Hepatocyte (in vitro differentiated cells): ENCODE measurements at regions not wholly inside any gene's neighbourhood (a gene's known extent, or its start where the extent isn't known, plus 50 kb on each side); places are given as distances from the start of the nearest gene placed in this dataset.

Experiments used
- DNase-seq: peaks from one replicate; pipeline ENCODE4 v3.0.0-alpha.2; 2016; ENCODE audit warnings: low spot score
- H2AFZ ChIP-seq: fragments of 200-600 bp; sonication (generic); 2 replicates; pipeline ENCODE4 v1.6.0; 2016; ENCODE audit warnings: antibody characterized with exemption, mild to moderate bottlenecking
- H3K27ac ChIP-seq: fragments of 200-600 bp; sonication (generic); 2 replicates; pipeline ENCODE4 v1.5.1; 2016; ENCODE audit warnings: mild to moderate bottlenecking
- H3K27me3 ChIP-seq: fragments of 200-600 bp; sonication (generic); 2 replicates; pipeline ENCODE4 v1.6.1; 2016
- H3K36me3 ChIP-seq: fragments of 200-600 bp; sonication (generic); replicated peaks from 2 replicates; pipeline ENCODE4 v1.5.1; 2016; ENCODE audit warnings: low read depth; ENCODE audit not compliant: insufficient read depth
- H3K4me1 ChIP-seq: fragments of 200-600 bp; sonication (generic); 2 replicates; pipeline ENCODE4 v1.5.1; 2016; ENCODE audit warnings: mild to moderate bottlenecking, moderate library complexity; ENCODE audit not compliant: insufficient read depth
- H3K4me2 ChIP-seq: fragments of 200-600 bp; sonication (generic); 2 replicates; pipeline ENCODE4 v1.6.0; 2016
- H3K4me3 ChIP-seq: fragments of 200-600 bp; sonication (generic); 2 replicates; pipeline ENCODE4 v1.5.1; 2016; ENCODE audit warnings: mild to moderate bottlenecking
- H3K79me2 ChIP-seq: fragments of 200-600 bp; sonication (generic); 2 replicates; pipeline ENCODE4 v1.6.0; 2017; ENCODE audit warnings: mild to moderate bottlenecking
- H3K9me2 ChIP-seq: fragments of 200-600 bp; sonication (generic); replicated peaks from 2 replicates; pipeline ENCODE4 v1.6.0; 2017; ENCODE audit warnings: mild to moderate bottlenecking; ENCODE audit not compliant: insufficient read depth
- H3K9me3 ChIP-seq: fragments of 200-600 bp; sonication (generic); 2 replicates; pipeline ENCODE4 v1.5.1; 2016; ENCODE audit warnings: low read depth, mild to moderate bottlenecking
- H4K20me1 ChIP-seq: fragments of 200-600 bp; sonication (generic); 2 replicates; pipeline ENCODE4 v1.6.0; 2016; ENCODE audit warnings: mild to moderate bottlenecking; ENCODE audit not compliant: insufficient read depth, poor library complexity, severe bottlenecking
- EZH2 ChIP-seq: fragments of 200-600 bp; sonication (generic); IDR thresholded peaks from 2 replicates; pipeline ENCODE4 v1.6.1; 2016; ENCODE audit warnings: antibody characterized with exemption, mild to moderate bottlenecking, borderline replicate concordance
- EZH2phosphoT487 ChIP-seq: fragments of 200-600 bp; sonication (generic); IDR thresholded peaks from one replicate; pipeline ENCODE4 v1.6.1; 2018; ENCODE audit warnings: antibody characterized with exemption, mild to moderate bottlenecking, low read depth, moderate library complexity; ENCODE audit not compliant: unreplicated experiment, severe bottlenecking
- whole genome bisulfite sequencing: methylation state at CpG from one replicate; pipeline ENCODE4 v1.1.6; 2016; ENCODE audit warnings: low lambda C conversion rate; ENCODE audit errors: missing lambda C conversion rate; 5-methylcytosine and 5-hydroxymethylcytosine counted together
- TF ChIP-seq, protein P1 (sequence below): fragments of 200-600 bp; sonication (generic); IDR thresholded peaks from 2 replicates; pipeline ENCODE4 v1.5.1; 2016; ENCODE audit warnings: antibody characterized with exemption, mild to moderate bottlenecking; ENCODE audit not compliant: poor library complexity

DNA sequence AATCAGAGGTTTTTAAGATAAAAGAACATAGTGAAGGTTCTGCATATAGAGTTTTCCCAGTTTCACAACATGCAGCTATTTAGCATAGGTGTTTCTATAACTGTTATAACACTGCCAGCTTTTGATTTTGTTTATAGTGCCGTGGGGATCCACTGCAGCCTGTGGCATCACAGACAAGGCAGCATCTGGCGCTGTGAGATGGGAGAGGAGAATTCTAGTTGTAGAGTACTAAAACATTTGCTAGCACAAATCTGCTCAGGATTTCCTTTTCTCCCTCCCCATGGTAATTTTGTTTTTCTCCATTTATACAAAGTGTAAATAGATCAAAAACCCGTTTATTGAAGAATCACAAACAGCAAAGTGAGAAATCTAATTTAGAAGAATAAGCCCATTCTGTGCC lies 482.8 kb upstream of the NCAM2 start:
- H3K4me2 ChIP-seq: no peak overlapping the region
- H3K9me2 ChIP-seq: no peaks in the 10 kb centered on the region
- no peaks in the 10 kb centered on the region for H3K27me3 ChIP-seq
- no peaks in the 10 kb centered on the region for H4K20me1 ChIP-seq
- 73% methylated on average over 3 of the region's 3 CpGs for WGBS
- H3K4me3 ChIP-seq: no peak overlapping the region
- DNase-seq: no peak
- no peaks in the 10 kb centered on the region for H3K79me2 ChIP-seq
- no peak overlapping the region for H3K27ac ChIP-seq
- no peaks in the 10 kb centered on the region for H3K4me1 ChIP-seq
- no peaks in the 10 kb centered on the region for H3K9me3 ChIP-seq
- TF ChIP-seq, protein P1, sequence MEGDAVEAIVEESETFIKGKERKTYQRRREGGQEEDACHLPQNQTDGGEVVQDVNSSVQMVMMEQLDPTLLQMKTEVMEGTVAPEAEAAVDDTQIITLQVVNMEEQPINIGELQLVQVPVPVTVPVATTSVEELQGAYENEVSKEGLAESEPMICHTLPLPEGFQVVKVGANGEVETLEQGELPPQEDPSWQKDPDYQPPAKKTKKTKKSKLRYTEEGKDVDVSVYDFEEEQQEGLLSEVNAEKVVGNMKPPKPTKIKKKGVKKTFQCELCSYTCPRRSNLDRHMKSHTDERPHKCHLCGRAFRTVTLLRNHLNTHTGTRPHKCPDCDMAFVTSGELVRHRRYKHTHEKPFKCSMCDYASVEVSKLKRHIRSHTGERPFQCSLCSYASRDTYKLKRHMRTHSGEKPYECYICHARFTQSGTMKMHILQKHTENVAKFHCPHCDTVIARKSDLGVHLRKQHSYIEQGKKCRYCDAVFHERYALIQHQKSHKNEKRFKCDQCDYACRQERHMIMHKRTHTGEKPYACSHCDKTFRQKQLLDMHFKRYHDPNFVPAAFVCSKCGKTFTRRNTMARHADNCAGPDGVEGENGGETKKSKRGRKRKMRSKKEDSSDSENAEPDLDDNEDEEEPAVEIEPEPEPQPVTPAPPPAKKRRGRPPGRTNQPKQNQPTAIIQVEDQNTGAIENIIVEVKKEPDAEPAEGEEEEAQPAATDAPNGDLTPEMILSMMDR: no peak
- no peak for TF ChIP-seq EZH2phosphoT487
- TF ChIP-seq EZH2: no peak
- no peak overlapping the region for H2AFZ ChIP-seq
- no peaks in the 10 kb centered on the region for H3K36me3 ChIP-seq

DNA sequence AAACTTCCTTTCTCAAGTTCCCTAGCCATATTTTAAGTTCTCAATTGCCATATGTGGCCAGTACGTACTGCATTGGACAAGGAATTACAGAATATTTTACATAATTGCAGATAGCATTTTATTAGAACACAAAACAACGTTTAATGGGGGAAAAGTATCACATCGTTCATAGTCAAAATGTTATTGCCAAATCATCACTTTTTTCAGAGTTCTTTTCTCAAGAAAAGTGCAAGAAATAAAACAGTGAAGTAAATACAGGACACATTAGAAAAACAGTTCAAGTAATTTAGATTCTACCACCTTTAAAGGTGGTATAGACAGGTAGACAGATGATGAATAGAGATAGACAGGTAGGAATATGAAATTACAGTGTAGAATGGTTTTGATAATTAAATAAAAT lies 479.1 kb upstream of the NCAM2 start:
- Histone ChIP-seq H3K36me3 (no peaks in the 10 kb centered on the region), H3K27me3 (no peaks in the 10 kb centered on the region), H4K20me1 (no peaks in the 10 kb centered on the region), H3K4me2 (no peak overlapping the region), H2AFZ (no peak overlapping the region), H3K4me3 (no peak overlapping the region), H3K9me3 (no peaks in the 10 kb centered on the region), H3K9me2 (no peaks in the 10 kb centered on the region), H3K4me1 (no peaks in the 10 kb centered on the region), H3K27ac (no peak overlapping the region), H3K79me2 (no peaks in the 10 kb centered on the region)
- TF ChIP-seq EZH2phosphoT487: no peak
- TF ChIP-seq, protein P1: no peak
- TF ChIP-seq EZH2: no peak
- no peak for DNase-seq
- WGBS: 90% methylated on average over 3 of the region's 3 CpGs

DNA sequence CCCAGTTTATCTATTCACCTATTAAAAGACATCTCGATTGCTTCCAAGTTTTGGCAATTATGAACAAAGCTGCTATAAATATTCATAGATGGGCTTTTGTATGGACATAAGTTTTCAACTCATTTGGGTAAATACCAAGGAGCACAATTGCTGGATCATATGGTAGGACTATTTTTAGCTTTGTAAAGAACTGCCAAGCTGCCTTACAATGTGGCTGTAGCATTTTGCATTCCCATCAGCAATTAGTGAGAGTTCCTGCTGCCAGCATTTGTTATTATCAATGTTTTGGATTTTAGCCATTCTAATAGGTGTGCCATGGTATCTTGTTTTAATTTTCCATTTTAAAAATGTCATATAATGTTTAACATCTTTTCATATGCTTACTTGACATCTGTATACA lies 475.6 kb upstream of the NCAM2 start:
- Histone ChIP-seq H3K27me3 (no peaks in the 10 kb centered on the region), H3K9me2 (no peaks in the 10 kb centered on the region), H3K4me3 (no peak overlapping the region), H3K27ac (no peak overlapping the region), H3K4me1 (no peaks in the 10 kb centered on the region), H3K4me2 (no peak overlapping the region), H3K9me3 (no peaks in the 10 kb centered on the region), H2AFZ (no peak overlapping the region), H4K20me1 (no peaks in the 10 kb centered on the region), H3K36me3 (no peaks in the 10 kb centered on the region), H3K79me2 (no peaks in the 10 kb centered on the region)
- WGBS: 91% methylated on average over 1 of the region's 1 CpG
- no peak for DNase-seq
- TF ChIP-seq EZH2: no peak
- no peak for TF ChIP-seq EZH2phosphoT487
- TF ChIP-seq, protein P1: no peak

DNA sequence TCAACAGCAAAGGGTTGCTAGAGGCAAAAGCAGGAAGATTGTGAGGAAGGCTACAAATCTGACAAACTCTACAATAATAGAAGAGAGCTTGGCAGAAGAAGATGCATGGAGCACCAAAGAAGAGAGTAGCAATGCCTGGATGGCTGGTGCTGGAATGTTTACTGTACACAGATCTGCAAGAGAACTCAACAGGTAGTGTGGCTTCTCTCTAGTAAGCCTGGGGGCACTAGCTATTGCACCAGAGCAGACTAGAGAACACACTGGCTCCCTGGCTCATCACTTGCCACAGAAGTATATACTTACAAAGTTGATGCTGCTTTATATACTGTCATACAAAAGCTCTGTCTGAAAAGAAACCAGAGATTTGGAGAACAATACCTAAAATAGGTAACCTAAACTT lies 475.0 kb upstream of the NCAM2 start:
- Histone ChIP-seq H3K9me3 (no peaks in the 10 kb centered on the region), H3K4me2 (no peak overlapping the region), H3K4me3 (no peak overlapping the region), H3K4me1 (no peaks in the 10 kb centered on the region), H3K27ac (no peak overlapping the region), H3K36me3 (no peaks in the 10 kb centered on the region), H3K79me2 (no peaks in the 10 kb centered on the region), H4K20me1 (no peaks in the 10 kb centered on the region), H2AFZ (no peak overlapping the region), H3K9me2 (no peaks in the 10 kb centered on the region), H3K27me3 (no peaks in the 10 kb centered on the region)
- TF ChIP-seq EZH2: no peak
- TF ChIP-seq, protein P1: no peak
- DNase-seq: no peak
